Adipocyte (in vitro differentiated cells): ENCODE measurements at regions not wholly inside any gene's neighbourhood (a gene's known extent, or its start where the extent isn't known, plus 50 kb on each side); places are given as distances from the start of the nearest gene placed in this dataset.
A peak's percentile ranks its signal among the peaks of the same experiment; 100 is the strongest.

Source experiments
- DNase-seq: peaks from one replicate; pipeline ENCODE4 v3.0.0-alpha.2; 2015; ENCODE audit warnings: low read depth
- H3K27me3 ChIP-seq: replicated peaks from 2 replicates; pipeline ENCODE4 v1.7.0; 2013; ENCODE audit warnings: mild to moderate bottlenecking, low read length, moderate library complexity; ENCODE audit not compliant: control insufficient read depth, insufficient read depth
- H3K36me3 ChIP-seq: 2 replicates; pipeline ENCODE4 v1.7.0; 2013; ENCODE audit warnings: low read length, mild to moderate bottlenecking, moderate library complexity; ENCODE audit not compliant: control insufficient read depth, insufficient read depth, severe bottlenecking
- H3K4me1 ChIP-seq: 2 replicates; pipeline ENCODE4 v1.7.0; 2013; ENCODE audit warnings: mild to moderate bottlenecking, low read length, moderate library complexity; ENCODE audit not compliant: control insufficient read depth, insufficient read depth
- H3K4me3 ChIP-seq: 2 replicates; pipeline ENCODE4 v1.7.0; 2013; ENCODE audit warnings: mild to moderate bottlenecking, low read length, moderate library complexity
- H3K9ac ChIP-seq: 2 replicates; pipeline ENCODE4 v1.7.0; 2013; ENCODE audit warnings: mild to moderate bottlenecking, low read length, moderate library complexity
- H3K9me3 ChIP-seq: 2 replicates; pipeline ENCODE4 v1.7.0; 2013; ENCODE audit warnings: mild to moderate bottlenecking, low read length, moderate library complexity; ENCODE audit not compliant: control insufficient read depth

GRCh38 chr6:111959766-111960165, 86.5 kb upstream of the FYN start:
- Histone ChIP-seq H3K36me3 (no peaks in the 10 kb centered on the region), H3K9ac (no peak overlapping the region), H3K27me3 (no peaks in the 10 kb centered on the region), H3K4me1 (no peaks in the 10 kb centered on the region), H3K4me3 (no peak overlapping the region), H3K9me3 (no peaks in the 10 kb centered on the region)
- DNase-seq: no peak

- Histone ChIP-seq H3K4me3 (no peak overlapping the region), H3K4me1 (peaks cover 11% of the 10 kb centered on the region), H3K9ac (no peak overlapping the region), H3K36me3 (no peaks in the 10 kb centered on the region), H3K9me3 (no peaks in the 10 kb centered on the region), H3K27me3 (no peaks in the 10 kb centered on the region)
- no peak for DNase-seq
Measured at GRCh38 chr6:111967131-111967530, 86.8 kb upstream of the CCN6 start.

- Histone ChIP-seq H3K9ac (no peak overlapping the region), H3K36me3 (no peaks in the 10 kb centered on the region), H3K4me1 (peaks cover 29% of the 10 kb centered on the region), H3K27me3 (no peaks in the 10 kb centered on the region), H3K4me3 (no peak overlapping the region), H3K9me3 (no peaks in the 10 kb centered on the region)
- DNase-seq: no peak
Measured at GRCh38 chr6:111970426-111970825, 83.5 kb upstream of the CCN6 start.

- no peaks in the 10 kb centered on the region for H3K27me3 ChIP-seq
- DNase-seq: no peak
- H3K4me1 ChIP-seq: peaks cover 29% of the 10 kb centered on the region
- H3K9me3 ChIP-seq: no peaks in the 10 kb centered on the region
- H3K36me3 ChIP-seq: no peaks in the 10 kb centered on the region
- no peak overlapping the region for H3K4me3 ChIP-seq
- no peak overlapping the region for H3K9ac ChIP-seq
Measured at GRCh38 chr6:111971181-111971841, 82.6 kb upstream of the CCN6 start.

- no peak for DNase-seq
- no peaks in the 10 kb centered on the region for H3K9me3 ChIP-seq
Measured at GRCh38 chr6:111971866-111972532, 81.9 kb upstream of the CCN6 start.

GRCh38 chr6:111972745-111973117, 81.2 kb upstream of the CCN6 start:
- peak overlapping the region; percentile 73 for H3K9ac ChIP-seq
- DNase-seq: no peak
- H3K27me3 ChIP-seq: no peaks in the 10 kb centered on the region
- no peaks in the 10 kb centered on the region for H3K36me3 ChIP-seq
- H3K4me1 ChIP-seq: peaks cover 29% of the 10 kb centered on the region
- H3K4me3 ChIP-seq: peak overlapping the region; percentile 66
- H3K9me3 ChIP-seq: no peaks in the 10 kb centered on the region

More at GRCh38 chr6:111971866-111972532, 81.9 kb upstream of the CCN6 start:
- Histone ChIP-seq H3K27me3 (no peaks in the 10 kb centered on the region), H3K4me3 (no peak overlapping the region), H3K9ac (peak overlapping the region; percentile 73), H3K36me3 (no peaks in the 10 kb centered on the region), H3K4me1 (peaks cover 29% of the 10 kb centered on the region)

- H3K9ac ChIP-seq: peak overlapping the region; percentile 73
- no peaks in the 10 kb centered on the region for H3K9me3 ChIP-seq
- peak; percentile 92 for DNase-seq
- H3K27me3 ChIP-seq: no peaks in the 10 kb centered on the region
- no peaks in the 10 kb centered on the region for H3K36me3 ChIP-seq
- H3K4me3 ChIP-seq: peak overlapping the region; percentile 66
- peaks cover 29% of the 10 kb centered on the region for H3K4me1 ChIP-seq
Measured at GRCh38 chr6:111973118-111973761, 80.7 kb upstream of the CCN6 start.

- Histone ChIP-seq H3K27me3 (no peaks in the 10 kb centered on the region), H3K9ac (peak overlapping the region; percentile 73), H3K4me1 (peaks cover 29% of the 10 kb centered on the region), H3K9me3 (no peaks in the 10 kb centered on the region), H3K36me3 (no peaks in the 10 kb centered on the region), H3K4me3 (peak overlapping the region; percentile 66)
- DNase-seq: peak; percentile 52
Measured at GRCh38 chr6:111973927-111974639, 79.8 kb upstream of the CCN6 start.

- H3K36me3 ChIP-seq: no peaks in the 10 kb centered on the region
- DNase-seq: no peak
- peaks cover 35% of the 10 kb centered on the region for H3K4me1 ChIP-seq
- H3K4me3 ChIP-seq: no peak overlapping the region
- H3K9me3 ChIP-seq: no peaks in the 10 kb centered on the region
- no peak overlapping the region for H3K9ac ChIP-seq
- no peaks in the 10 kb centered on the region for H3K27me3 ChIP-seq
Measured at GRCh38 chr6:111975466-111975865, 78.4 kb upstream of the CCN6 start.

- Histone ChIP-seq H3K36me3 (no peaks in the 10 kb centered on the region), H3K27me3 (no peaks in the 10 kb centered on the region), H3K4me3 (no peak overlapping the region), H3K9me3 (no peaks in the 10 kb centered on the region), H3K9ac (no peak overlapping the region), H3K4me1 (peaks cover 41% of the 10 kb centered on the region)
- no peak for DNase-seq
Measured at GRCh38 chr6:111976139-111976538, 77.8 kb upstream of the CCN6 start.

- H3K27me3 ChIP-seq: no peaks in the 10 kb centered on the region
- no peaks in the 10 kb centered on the region for H3K9me3 ChIP-seq
- H3K36me3 ChIP-seq: no peaks in the 10 kb centered on the region
- peak; percentile 45 for DNase-seq
- H3K4me3 ChIP-seq: no peak overlapping the region
- no peak overlapping the region for H3K9ac ChIP-seq
- peaks cover 25% of the 10 kb centered on the region for H3K4me1 ChIP-seq
Measured at GRCh38 chr6:111978532-111979149, 75.3 kb upstream of the CCN6 start.
